ENCODE measurements at regions not wholly inside any gene's neighbourhood (a gene's known extent, or its start where the extent isn't known, plus 50 kb on each side); places are given as distances from the start of the nearest gene placed in this dataset.

DNA sequence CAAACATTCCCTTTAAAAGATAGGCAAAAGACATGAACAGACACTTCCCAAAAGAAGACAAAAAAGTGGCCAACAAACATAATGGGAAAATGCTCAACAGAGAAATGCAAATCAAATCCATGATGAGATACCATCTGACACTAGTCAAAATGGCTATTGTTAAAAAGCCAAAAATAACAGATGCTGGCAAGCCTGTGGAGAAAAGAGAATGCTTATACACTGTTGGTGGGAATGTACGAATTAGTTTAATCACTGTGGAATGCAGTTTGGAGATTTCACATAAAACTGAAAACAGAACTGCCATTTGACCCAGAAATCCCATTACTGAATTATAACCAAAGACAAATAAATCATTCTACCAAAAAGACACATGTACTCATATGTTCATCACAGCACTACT lies 58.3 kb upstream of the WDR41 start:
- Histone ChIP-seq H2AK5ac (ENCODE audit: insufficient read length, low read length) (no peak overlapping the region), H4K8ac (replicated peaks; ENCODE audit: insufficient read length, low read depth, low read length) (no peak overlapping the region), H3K9ac (ENCODE audit: extremely low read depth, insufficient read length, low read length) (no peak overlapping the region), H4K5ac (ENCODE audit: insufficient read length, low read depth, low read length) (no peak overlapping the region), H3K23me2 (ENCODE audit: insufficient read length, low read depth, low read length, poor library complexity, severe bottlenecking) (no peaks in the 10 kb centered on the region), H2AFZ (ENCODE audit: low read length) (no peak overlapping the region), H3K14ac (ENCODE audit: insufficient read depth, low read length) (no peak overlapping the region), H3K27me3 (ENCODE audit: insufficient read depth, low read length) (no peaks in the 10 kb centered on the region), H3K79me2 (ENCODE audit: insufficient read depth, low read length) (no peaks in the 10 kb centered on the region), H4K91ac (ENCODE audit: insufficient read length, low read depth, low read length) (no peak overlapping the region), H4K20me1 (ENCODE audit: control insufficient read depth, insufficient read depth, insufficient read length) (no peaks in the 10 kb centered on the region), H3K4ac (ENCODE audit: low read depth, low read length) (no peak overlapping the region), H2BK5ac (ENCODE audit: insufficient read length, low read length) (no peak overlapping the region), H3T11ph (ENCODE audit: low read length) (no peak overlapping the region), H3K4me2 (ENCODE audit: insufficient read depth, insufficient read length, low read length) (no peak overlapping the region), H3K56ac (ENCODE audit: insufficient read length, low read depth, low read length) (no peak overlapping the region), H3K18ac (ENCODE audit: insufficient read length, low read depth, low read length) (no peak overlapping the region), H3K79me1 (ENCODE audit: insufficient read depth, low read depth, low read length, poor library complexity, severe bottlenecking) (no peaks in the 10 kb centered on the region), H2BK12ac (ENCODE audit: insufficient read length, low read depth, low read length) (no peak overlapping the region), H3K27ac (ENCODE audit: insufficient read length, low read depth, low read length) (no peak overlapping the region), H3K9me3 (ENCODE audit: control insufficient read depth, low read depth, low read length) (no peaks in the 10 kb centered on the region), H2BK15ac (ENCODE audit: low read depth, low read length) (no peak overlapping the region), H3K23ac (ENCODE audit: insufficient read length, low read depth, low read length) (no peak overlapping the region), H2BK20ac (ENCODE audit: low read depth, low read length, poor library complexity, severe bottlenecking) (no peak overlapping the region), H3K4me1 (ENCODE audit: insufficient read depth, low read length) (no peaks in the 10 kb centered on the region), H2BK120ac (ENCODE audit: low read depth, low read length, poor library complexity, severe bottlenecking) (no peak overlapping the region)
- H3K4me3 Mint-ChIP-seq, result no peak overlapping the region
- no peaks in the 10 kb centered on the region for H3K4me1 Mint-ChIP-seq
- no peak overlapping the region for H3K27ac Mint-ChIP-seq
- H3K9me3 Mint-ChIP-seq, result peaks cover 0 to 18% of the 10 kb centered on the region in 2 experiments; a peak in 4 of 5 replicates
- WGBS (ENCODE audit: extremely low coverage, insufficient read length, low lambda C conversion rate), result no CpG with 5 or more reads among the region's 1 CpG
- TF ChIP-seq, protein P1, sequence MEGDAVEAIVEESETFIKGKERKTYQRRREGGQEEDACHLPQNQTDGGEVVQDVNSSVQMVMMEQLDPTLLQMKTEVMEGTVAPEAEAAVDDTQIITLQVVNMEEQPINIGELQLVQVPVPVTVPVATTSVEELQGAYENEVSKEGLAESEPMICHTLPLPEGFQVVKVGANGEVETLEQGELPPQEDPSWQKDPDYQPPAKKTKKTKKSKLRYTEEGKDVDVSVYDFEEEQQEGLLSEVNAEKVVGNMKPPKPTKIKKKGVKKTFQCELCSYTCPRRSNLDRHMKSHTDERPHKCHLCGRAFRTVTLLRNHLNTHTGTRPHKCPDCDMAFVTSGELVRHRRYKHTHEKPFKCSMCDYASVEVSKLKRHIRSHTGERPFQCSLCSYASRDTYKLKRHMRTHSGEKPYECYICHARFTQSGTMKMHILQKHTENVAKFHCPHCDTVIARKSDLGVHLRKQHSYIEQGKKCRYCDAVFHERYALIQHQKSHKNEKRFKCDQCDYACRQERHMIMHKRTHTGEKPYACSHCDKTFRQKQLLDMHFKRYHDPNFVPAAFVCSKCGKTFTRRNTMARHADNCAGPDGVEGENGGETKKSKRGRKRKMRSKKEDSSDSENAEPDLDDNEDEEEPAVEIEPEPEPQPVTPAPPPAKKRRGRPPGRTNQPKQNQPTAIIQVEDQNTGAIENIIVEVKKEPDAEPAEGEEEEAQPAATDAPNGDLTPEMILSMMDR (conservative IDR thresholded peaks at IDR 0.05), result no peak
- H3K36me3 Mint-ChIP-seq (ENCODE audit: insufficient read depth in 1 of 3, low read depth in 3 of 3), result no peaks in the 10 kb centered on the region
- DNase-seq, result no peak
- peaks cover 14% of the 10 kb centered on the region for H3K27me3 Mint-ChIP-seq (ENCODE audit: low read depth)

Measured in H9 (cell line).